Nephron (organoid): ENCODE measurements at regions not wholly inside any gene's neighbourhood (a gene's known extent, or its start where the extent isn't known, plus 50 kb on each side); places are given as distances from the start of the nearest gene placed in this dataset.
"Not testable (repeated sequence)": the region's sequence is repeated elsewhere in the genome, so short reads cannot be mapped to it uniquely, and the experiment has no call there.

Source experiments
- H3K27ac Mint-ChIP-seq, 3 experiments: 2 replicates each; pipeline ENCODE4 v1.8.0; 2020; ENCODE audit warnings: mixed read lengths in 3 of 3, mild to moderate bottlenecking in 2 of 3, moderate library complexity in 1 of 3
- H3K27me3 Mint-ChIP-seq: 2 replicates; pipeline ENCODE4 v1.8.0; 2021; ENCODE audit warnings: low read depth, mild to moderate bottlenecking, moderate library complexity, mixed read lengths
- H3K36me3 Mint-ChIP-seq: 2 replicates; pipeline ENCODE4 v1.8.0; 2020; ENCODE audit warnings: low read depth, mixed read lengths
- H3K4me1 Mint-ChIP-seq: 2 replicates; pipeline ENCODE4 v1.8.0; 2020; ENCODE audit warnings: mixed read lengths
- H3K4me3 Mint-ChIP-seq, 3 experiments: 2 replicates each; pipeline ENCODE4 v1.8.0; 2020; ENCODE audit warnings: mild to moderate bottlenecking in 3 of 3, mixed read lengths in 3 of 3, moderate library complexity in 2 of 3
- H3K9me3 Mint-ChIP-seq: 2 replicates; pipeline ENCODE4 v1.8.0; 2020; ENCODE audit warnings: mixed read lengths
- TF ChIP-seq, protein P1 (sequence below), 3 experiments: fragments of 200-600 bp; sonication (generic); IDR thresholded peaks; one replicate each; pipeline ENCODE4 v1.5.0; 2021; ENCODE audit warnings: antibody characterized with exemption in 3 of 3; ENCODE audit not compliant: unreplicated experiment in 3 of 3

DNA sequence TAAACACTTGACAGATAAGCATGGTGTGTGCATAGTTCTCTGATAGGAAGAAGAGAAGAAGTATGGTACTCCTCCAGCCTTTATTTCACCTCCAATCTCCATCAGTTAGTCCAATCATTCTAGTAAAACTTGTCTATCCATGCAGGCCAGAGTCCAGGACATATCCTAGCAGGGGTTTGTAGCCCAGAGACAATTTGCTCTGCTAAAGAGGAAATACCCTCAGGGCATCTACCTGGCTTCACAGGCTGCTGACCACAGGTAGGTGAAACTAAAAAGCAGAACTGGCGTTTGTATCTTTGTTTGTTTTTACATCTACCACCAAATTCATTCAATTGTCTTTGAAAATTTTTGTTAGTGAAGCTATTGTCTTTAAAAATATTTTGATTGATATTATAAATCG lies 717.6 kb downstream of the FSCB start:
- Mint-ChIP-seq H3K27me3 (no peaks in the 10 kb centered on the region), H3K27ac (no peak overlapping the region), H3K9me3 (no peaks in the 10 kb centered on the region), H3K36me3 (no peaks in the 10 kb centered on the region), H3K4me3 (no peak overlapping the region), H3K4me1 (no peaks in the 10 kb centered on the region)
- TF ChIP-seq, protein P1, sequence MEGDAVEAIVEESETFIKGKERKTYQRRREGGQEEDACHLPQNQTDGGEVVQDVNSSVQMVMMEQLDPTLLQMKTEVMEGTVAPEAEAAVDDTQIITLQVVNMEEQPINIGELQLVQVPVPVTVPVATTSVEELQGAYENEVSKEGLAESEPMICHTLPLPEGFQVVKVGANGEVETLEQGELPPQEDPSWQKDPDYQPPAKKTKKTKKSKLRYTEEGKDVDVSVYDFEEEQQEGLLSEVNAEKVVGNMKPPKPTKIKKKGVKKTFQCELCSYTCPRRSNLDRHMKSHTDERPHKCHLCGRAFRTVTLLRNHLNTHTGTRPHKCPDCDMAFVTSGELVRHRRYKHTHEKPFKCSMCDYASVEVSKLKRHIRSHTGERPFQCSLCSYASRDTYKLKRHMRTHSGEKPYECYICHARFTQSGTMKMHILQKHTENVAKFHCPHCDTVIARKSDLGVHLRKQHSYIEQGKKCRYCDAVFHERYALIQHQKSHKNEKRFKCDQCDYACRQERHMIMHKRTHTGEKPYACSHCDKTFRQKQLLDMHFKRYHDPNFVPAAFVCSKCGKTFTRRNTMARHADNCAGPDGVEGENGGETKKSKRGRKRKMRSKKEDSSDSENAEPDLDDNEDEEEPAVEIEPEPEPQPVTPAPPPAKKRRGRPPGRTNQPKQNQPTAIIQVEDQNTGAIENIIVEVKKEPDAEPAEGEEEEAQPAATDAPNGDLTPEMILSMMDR (IDR thresholded peaks at IDR 0.05; ENCODE audit: unreplicated experiment in 3 of 3): no peak

GRCh38 chr14:43786066-43786762 lies 720.9 kb downstream of the FSCB start:
- Mint-ChIP-seq H3K4me1 (no peaks in the 10 kb centered on the region), H3K36me3 (no peaks in the 10 kb centered on the region), H3K4me3 (no peak overlapping the region), H3K27me3 (no peaks in the 10 kb centered on the region), H3K9me3 (no peaks in the 10 kb centered on the region), H3K27ac (no peak overlapping the region)
- TF ChIP-seq, protein P1 (IDR thresholded peaks at IDR 0.05; ENCODE audit: unreplicated experiment in 3 of 3): no peak

- H3K27me3 Mint-ChIP-seq, H3K27ac Mint-ChIP-seq, H3K4me3 Mint-ChIP-seq, H3K36me3 Mint-ChIP-seq, H3K4me1 Mint-ChIP-seq, H3K9me3 Mint-ChIP-seq: not testable (repeated sequence)
Observed at GRCh38 chr14:43784432-43784831, 722.7 kb downstream of the FSCB start.

- Mint-ChIP-seq H3K27ac (no peak overlapping the region), H3K4me3 (no peak overlapping the region), H3K9me3 (peaks cover 11% of the 10 kb centered on the region), H3K36me3 (no peaks in the 10 kb centered on the region), H3K4me1 (no peaks in the 10 kb centered on the region), H3K27me3 (no peaks in the 10 kb centered on the region)
- TF ChIP-seq, protein P1 (IDR thresholded peaks at IDR 0.05; ENCODE audit: unreplicated experiment in 3 of 3): no peak
Observed at GRCh38 chr14:43778937-43779639, 728.0 kb downstream of the FSCB start.

DNA sequence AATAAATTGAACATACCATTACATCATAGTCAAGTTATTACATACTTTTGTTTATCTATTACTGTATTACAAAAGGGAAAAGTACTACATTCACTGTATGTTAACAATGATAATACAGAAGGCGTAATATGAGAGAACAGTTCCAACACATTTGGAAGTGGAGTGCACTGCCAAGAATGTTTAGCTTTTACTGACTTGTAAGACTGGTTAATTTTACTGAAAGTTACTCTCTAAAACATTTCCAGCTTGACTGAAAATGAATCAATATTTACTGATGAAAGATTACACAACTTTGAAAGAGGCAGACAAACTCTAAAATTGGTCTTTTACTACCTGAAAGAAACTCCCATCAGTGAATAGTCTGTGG lies 728.5 kb downstream of the FSCB start:
- Mint-ChIP-seq H3K27me3 (no peaks in the 10 kb centered on the region), H3K27ac (no peak overlapping the region), H3K4me3 (no peak overlapping the region), H3K9me3 (peaks cover 11% of the 10 kb centered on the region), H3K36me3 (no peaks in the 10 kb centered on the region), H3K4me1 (no peaks in the 10 kb centered on the region)
- TF ChIP-seq, protein P1 (IDR thresholded peaks at IDR 0.05; ENCODE audit: unreplicated experiment in 3 of 3): no peak

- H3K36me3 Mint-ChIP-seq: no peaks in the 10 kb centered on the region
- H3K4me1 Mint-ChIP-seq: no peaks in the 10 kb centered on the region
- no peaks in the 10 kb centered on the region for H3K27me3 Mint-ChIP-seq
- no peaks in the 10 kb centered on the region for H3K9me3 Mint-ChIP-seq
- H3K27ac Mint-ChIP-seq: no peak overlapping the region
- H3K4me3 Mint-ChIP-seq: no peak overlapping the region
- TF ChIP-seq, protein P1 (IDR thresholded peaks at IDR 0.05; ENCODE audit: unreplicated experiment in 3 of 3): no peak
Observed at GRCh38 chr14:43765474-43765873, 741.6 kb downstream of the FSCB start.
